ENCODE measurements at regions not wholly inside any gene's neighbourhood (a gene's known extent, or its start where the extent isn't known, plus 50 kb on each side); places are given as distances from the start of the nearest gene placed in this dataset.

GRCh38 chr5:133681896-133682295 is 69.6 kb upstream of the FSTL4 start:
- DNase-seq: no peak

- DNase-seq: peak; percentile 43
These were observed 68.7 kb upstream of the FSTL4 start for GRCh38 chr5:133680830-133681565.

GRCh38 chr5:133679534-133679933 is 67.2 kb upstream of the FSTL4 start:
- no peak for DNase-seq

GRCh38 chr5:133675376-133676154 is 63.2 kb upstream of the FSTL4 start:
- no peak for DNase-seq

- no peak for DNase-seq
These were observed 58.0 kb upstream of the FSTL4 start for GRCh38 chr5:133670336-133670735.

- DNase-seq: no peak
These were observed 57.1 kb upstream of the FSTL4 start for GRCh38 chr5:133669472-133669871.

GRCh38 chr5:133668458-133668857 is 56.1 kb upstream of the FSTL4 start:
- DNase-seq: no peak

- no peak for DNase-seq
These were observed 54.9 kb upstream of the FSTL4 start for GRCh38 chr5:133667217-133667616.

- DNase-seq: no peak
These were observed 53.2 kb upstream of the FSTL4 start for GRCh38 chr5:133665571-133665970.

GRCh38 chr5:133664422-133664821 is 52.1 kb upstream of the FSTL4 start:
- DNase-seq: no peak

GRCh38 chr5:133663397-133664054 is 51.2 kb upstream of the FSTL4 start:
- DNase-seq: no peak

- no peak for DNase-seq
These were observed 50.2 kb upstream of the FSTL4 start for GRCh38 chr5:133662578-133662977.
